ENCODE measurements at regions not wholly inside any gene's neighbourhood (a gene's known extent, or its start where the extent isn't known, plus 50 kb on each side); places are given as distances from the start of the nearest gene placed in this dataset.

DNA sequence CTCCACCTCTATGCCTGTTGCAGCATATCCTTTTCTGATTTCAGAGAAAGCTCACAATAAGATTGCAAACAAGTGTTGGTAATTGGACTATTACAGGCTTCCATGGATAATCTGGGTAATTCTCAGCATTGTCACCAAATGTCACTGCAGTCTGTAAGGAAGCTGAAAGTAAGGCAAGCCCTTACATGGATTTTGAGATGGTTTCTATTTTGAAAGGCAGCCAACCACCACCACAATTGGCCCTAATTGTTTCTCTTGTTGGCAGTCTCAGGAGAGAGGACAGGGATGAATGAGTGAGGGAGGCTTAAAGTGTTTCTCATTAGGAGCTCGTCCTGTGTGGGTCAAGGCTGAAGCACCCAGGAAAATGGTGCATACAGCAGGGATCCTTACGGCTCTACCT lies 879.9 kb downstream of the TUSC7 start:
- peak; percentile 50 for DNase-seq

DNA sequence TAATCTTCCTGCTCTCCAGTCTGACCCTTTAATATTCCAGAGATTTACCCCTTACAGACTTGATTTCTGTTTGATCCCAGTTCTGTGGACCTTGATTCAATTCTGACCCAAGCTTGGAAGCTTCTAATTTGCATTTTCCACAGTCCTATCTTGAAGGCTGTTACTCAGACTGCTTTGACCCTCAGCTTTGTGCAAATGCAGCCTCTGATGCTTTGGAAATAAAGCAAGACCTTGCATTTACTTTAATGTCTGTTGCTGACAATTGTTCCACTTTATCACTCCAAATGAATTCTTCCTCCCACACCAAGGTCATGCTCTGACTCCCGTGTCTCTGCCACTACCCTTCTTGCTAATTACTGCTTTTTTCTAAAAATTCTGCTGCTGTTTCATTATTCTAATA lies 886.0 kb downstream of the TUSC7 start:
- no peak for DNase-seq

DNA sequence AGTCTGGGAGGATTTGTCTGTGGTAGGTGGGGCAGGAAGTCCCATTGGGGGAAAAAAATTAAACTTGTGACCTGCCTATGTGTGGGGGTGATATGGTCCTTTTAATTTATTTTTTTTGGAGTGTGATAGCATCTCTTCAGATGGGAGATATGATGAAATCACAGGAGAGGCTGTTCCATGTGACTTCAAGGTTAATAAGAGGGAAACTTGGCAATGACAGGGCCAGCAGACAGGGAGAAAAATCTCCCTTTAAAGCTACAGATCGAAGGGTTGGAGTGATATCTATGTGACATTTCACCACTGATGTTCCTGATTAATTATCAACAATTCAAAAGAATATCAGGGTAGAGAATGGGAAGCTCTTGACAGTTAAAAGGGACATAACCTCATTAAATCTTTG lies 886.9 kb downstream of the TUSC7 start:
- DNase-seq: no peak

DNA sequence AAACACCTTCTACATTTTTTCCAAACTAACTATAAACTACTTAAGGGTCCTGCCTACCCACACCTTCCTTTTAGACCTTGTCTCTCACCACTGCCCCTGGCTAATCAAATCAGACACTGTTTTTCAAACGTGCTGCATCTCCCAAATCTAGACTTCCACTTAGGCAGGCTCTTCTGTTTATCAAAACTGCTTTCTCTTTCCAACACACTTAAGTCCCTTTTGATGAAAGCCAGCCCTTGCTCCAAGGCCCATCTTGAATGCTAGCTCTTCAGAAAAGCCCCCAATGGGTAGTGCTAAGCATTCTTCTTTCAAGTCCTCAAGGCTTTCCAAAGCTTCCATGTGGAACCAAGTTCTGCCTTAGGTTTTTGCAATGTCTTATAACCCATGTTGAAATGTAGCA lies 888.3 kb downstream of the TUSC7 start:
- DNase-seq: no peak

DNA sequence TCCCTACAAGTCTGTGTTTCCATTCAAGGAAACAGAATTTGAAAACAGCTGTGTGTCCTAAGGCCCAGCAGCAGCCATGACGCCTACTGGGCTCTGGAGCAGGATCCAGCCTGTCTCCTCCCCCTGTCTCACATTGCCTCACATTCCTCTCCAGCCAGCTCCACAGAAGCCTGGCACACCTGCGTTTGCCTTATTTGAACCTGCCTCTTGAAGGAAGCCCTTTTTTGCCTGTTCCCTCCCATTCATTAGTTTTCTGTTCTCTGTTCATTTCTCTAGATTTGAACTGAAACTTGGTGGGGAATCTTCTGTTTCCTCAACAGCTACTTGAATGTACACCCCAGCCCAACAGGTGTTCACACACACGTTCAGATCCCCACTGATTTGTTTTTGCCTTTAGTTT lies 890.5 kb downstream of the TUSC7 start:
- DNase-seq: no peak

DNA sequence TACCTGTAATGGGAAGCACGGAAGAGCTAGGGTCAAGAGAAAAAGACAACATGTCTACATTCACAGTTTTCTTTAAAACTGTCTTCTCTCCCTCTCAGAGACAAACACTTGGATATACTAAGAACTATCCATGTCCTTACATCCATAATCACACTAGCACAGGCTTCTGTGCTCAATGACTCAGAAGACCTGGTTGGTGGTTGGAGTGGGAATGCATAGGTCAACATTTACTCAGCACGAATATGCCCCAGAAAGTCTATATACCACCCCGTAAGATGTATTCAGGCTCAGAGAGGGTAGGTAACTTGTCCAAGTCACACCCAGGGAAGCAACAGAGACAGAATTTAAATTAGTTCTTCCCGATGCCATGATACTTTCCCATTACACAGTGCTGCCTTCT lies 891.1 kb downstream of the TUSC7 start:
- no peak for DNase-seq

DNA sequence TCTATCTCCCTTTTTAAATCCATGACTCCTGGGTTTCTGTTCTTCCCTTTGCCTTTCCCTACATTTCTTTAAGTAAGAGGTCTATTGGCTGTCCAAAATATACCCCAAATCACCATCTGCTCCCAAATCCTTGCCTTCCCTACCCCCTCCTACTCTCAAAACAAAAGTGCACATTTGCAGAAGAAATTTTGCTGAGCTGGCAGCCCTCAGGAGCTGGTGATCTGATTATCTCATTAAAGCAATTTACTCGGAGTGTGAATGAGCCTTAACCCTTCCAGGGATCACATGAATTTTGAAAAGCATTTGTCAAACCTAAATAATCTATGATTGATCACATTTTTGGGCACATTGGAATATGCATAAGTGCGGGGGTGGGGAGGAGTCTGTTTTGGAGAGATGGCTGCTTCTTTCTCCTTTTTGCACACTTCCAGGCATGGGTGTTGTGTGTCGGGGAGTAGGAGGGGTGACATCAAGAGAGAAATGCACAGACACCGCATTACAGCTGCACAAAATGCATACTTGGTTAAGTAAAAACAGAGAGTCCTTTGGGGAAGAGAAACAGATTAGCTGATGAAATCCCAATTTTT lies 892.6 kb downstream of the TUSC7 start:
- no peak for DNase-seq

DNA sequence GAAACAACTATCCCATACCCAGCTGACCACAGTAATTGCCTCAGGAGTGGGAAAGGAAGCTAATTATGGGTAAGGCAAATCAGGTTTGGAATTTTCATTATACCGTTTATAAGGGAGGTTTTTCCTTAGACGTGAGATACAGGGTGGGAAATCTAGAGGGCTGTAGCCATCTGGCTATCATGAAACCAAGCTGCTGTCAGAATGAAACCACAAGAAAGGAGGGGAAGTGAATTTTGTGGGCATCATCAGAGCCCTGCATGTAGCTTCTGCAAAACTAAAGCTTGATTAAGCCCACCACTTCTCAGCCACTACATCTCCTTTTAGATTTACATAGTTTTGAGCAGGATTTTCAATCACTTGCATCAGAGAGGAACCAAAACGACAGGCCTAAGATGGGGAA lies 893.5 kb downstream of the TUSC7 start:
- DNase-seq: no peak

DNA sequence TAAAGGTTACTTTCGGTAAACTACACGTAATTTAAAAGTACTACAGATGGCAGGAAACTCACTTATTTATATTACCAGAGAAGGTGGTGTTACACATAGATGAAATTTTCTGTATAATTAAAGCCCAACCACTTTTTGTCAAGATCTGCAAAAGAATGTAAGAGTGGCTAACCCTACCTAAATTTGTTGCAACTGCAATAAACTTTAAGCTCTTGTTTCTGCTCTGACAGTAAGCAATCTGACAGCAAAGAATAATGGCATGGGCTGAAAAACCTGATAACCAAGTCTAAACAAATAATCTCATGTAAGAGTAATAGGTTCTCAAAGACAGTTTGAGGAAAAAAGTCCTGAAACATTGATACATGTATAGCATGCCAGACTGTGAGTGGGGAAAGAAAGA lies 897.3 kb downstream of the TUSC7 start:
- DNase-seq: no peak

DNA sequence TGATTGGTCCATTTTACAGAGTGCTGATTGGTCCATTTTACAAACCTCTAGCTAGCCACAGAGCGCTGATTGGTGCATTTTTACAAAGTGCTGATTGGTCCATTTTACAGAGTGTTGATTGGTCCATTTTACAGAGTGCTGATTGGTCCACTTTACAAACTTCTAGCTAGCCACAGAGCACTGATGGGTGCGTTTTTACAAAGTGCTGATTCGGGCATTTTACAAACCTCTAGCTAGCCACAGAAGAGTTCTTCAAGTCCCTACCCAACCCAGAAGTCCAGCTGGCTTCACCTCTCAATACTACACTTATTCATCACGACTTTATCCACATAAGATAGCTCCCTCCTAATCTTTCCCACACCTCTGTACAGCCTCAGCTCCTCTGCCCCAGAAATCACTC lies 899.8 kb downstream of the TUSC7 start:
- no peak for DNase-seq

DNA sequence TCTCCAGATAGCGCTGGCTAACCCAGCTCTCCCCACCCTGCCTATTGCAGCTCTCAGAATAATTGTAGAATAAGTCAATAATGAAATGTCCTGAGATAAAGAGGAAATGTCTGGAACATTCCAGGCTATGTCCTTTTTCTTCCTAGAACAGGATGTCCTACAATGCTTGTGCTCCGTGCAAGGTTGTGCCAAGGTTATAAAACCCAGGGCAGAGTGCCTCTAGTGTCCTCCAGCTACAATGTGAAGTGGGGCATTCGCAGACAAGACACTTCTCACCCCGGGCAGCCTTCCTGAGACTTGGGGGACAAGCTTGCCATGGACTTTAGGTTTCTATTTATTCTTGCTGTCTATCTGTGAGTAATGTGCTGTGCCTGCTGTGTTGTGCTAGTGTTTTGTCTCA lies 900.6 kb downstream of the TUSC7 start:
- no peak for DNase-seq

DNA sequence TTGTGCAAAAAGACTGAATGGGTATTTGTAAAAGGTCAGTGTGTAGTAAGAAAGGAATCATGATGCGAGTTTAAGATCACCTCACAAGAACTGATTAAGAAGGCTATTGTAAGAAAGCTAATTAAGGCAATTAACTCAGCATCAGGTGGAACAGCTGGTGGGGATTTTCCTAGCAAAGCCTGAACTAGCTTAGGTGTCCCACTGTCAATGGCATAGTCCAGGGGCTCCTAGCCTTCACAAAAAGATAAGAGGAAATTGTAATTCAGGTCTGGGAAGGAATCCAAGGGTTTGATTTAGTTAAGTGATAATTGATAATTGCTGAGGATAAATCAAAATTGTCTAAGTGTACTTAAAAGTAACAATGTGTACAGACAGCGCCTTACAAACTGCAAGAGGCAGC lies 901.6 kb downstream of the TUSC7 start:
- no peak for DNase-seq

DNA sequence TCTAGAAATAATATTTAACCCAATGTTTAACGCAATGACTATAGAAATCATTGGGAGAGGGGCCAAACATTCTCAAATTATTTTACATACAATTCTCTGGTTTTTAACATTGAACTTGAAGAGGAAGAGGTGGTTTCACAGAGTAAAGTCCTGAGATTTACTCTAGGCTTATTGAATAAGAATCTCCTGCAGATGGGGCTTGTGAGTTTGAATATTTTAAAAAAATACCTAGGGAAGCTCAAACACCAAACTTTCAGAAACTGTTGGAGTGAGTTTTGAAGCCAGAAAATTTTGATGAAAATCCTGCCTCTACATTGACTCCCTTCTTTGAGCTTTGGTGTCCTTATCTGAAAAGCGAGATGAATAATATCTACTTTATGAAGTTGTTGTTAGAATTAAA lies 906.6 kb downstream of the TUSC7 start:
- no peak for DNase-seq

DNA sequence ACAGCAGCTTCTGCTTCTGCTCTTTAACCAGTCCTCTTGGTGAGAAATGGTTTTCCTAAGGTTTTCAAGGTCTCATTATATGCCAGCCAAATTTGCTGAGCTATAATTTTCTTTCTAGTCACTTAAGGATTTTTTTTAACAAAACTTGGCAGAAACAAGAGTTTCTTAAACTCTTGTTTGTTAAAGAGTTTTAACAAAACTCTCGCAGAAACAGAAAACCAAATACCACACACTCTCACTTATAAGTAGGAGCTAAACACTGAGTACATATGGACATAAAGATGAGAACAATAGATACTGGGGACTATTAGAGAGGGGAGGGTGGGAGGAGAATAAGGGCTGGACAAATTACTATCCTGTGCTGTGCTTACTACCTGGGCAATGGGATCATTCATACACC lies 908.3 kb downstream of the TUSC7 start:
- DNase-seq: no peak

DNA sequence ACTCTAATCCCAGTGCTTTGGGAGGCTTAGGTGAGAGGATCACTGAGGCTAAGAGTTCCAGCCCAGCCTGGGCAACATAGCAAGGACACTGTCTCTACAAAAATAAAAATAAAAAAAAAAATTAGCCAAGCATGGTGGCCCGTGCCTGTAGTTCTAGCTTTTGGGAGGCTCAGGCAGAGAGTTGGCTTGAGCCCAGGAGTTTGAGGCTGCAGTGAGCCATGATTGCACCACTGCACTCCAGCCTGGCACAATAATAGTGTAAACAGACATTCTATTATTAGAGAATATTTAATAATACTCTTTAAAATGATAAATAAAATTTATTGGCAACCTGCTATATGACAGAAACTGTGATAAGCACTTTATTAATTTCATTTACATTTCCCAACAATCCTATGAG lies 908.9 kb downstream of the TUSC7 start:
- no peak for DNase-seq

DNA sequence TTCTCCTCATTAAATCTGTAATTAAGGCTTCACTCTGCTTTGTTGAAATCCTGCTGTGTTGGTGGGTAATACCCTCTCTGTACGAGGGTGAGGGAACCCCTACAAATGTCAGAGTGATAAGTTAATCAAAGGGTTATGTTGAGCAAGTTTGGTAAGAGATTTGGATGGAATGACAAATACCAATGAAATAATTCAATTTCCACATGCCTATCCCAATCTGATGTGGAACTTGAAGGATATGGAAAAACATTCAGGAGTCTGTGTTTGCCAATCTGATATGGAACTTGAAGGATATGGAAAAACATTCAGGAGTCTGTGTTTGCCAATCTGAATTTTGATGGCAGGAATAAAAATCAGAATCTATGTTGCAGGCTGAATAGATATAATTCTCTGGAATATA lies 910.2 kb downstream of the TUSC7 start:
- DNase-seq: no peak

DNA sequence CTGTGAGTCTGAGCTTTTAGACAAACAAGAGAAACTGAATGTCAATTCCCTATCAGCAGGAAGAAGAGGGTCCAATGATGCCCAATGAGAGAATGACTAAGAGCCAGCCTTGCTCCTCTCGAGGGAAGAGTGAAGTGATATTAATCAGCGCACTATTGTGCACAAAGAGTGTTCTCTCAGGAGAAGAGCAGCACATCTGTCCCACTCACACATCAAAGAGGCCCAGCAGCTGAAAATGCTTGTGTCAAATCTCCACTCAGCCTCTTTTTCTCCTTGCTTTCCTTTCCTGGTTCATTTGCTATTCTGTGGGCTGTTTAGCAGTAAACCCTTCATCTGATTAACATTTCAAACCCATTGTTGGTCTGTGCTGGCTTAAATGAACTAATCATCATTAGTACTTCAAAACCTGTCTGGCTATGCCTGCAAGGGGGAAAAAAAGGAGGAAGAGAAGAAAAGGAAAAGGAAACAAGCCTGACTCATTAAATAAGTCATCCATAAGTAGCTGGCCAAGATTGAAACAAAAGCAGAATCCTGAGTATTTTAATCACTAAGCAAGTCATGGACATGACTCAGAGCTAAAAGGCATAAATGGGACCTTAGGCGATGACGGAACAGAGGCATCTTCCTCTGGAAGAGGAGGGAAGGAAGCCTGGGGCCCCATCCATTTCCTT lies 912.7 kb downstream of the TUSC7 start:
- DNase-seq: no peak

DNA sequence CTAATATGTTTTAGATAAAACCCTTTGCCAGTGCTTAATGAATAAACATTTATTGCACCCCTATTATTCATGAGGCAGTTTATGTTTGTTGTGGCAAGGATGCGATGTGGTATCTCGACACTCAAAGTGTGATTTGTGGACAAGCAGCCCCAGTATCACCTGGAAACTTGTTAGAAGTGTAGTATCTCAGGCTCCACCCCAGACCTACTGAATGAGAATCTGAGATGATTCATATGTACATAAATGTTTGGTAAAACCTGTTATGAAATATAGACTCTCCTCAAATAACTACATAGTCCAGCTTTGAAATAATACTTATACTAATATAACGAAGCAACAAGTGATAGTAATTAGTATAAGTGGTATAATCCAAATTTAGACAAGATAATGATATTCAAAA lies 914.8 kb downstream of the TUSC7 start:
- no peak for DNase-seq

DNA sequence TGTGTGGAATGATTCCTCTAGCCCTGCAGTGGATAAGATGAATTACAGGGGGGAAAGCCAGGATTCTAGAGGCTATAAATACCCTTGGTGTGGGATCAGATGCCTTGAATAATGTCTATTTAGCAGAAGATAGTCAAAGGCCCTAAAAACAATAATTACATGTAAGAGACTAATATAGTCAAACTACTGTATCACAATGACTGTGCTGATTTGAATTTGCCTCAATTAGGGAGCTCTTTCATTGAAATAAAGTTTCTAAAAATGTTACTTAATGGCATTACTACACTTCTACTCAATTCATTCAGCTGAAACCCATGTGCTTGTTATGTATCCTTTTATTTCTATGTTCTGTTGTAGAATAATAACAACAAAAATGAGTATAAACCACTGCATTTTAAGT lies 915.6 kb downstream of the TUSC7 start:
- DNase-seq: no peak

DNA sequence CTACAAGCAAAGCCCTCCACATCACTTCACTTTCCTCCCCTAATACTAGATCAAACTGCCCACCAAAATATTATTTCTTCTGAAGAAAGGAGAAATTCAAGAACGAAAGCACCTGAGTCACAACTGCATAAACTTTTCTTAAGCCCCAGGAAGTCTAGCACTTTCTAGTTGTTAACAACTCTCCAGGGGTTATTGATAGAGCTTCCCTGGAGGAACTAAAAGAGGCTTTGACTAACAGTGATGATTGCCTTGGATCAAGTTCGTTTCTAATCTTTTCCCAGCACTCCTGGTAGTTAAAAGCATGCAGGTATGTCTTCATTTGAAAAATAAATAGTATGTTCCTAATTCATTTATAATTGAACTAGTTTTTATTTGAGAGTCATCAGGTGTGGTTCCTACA lies 917.0 kb downstream of the TUSC7 start:
- no peak for DNase-seq

DNA sequence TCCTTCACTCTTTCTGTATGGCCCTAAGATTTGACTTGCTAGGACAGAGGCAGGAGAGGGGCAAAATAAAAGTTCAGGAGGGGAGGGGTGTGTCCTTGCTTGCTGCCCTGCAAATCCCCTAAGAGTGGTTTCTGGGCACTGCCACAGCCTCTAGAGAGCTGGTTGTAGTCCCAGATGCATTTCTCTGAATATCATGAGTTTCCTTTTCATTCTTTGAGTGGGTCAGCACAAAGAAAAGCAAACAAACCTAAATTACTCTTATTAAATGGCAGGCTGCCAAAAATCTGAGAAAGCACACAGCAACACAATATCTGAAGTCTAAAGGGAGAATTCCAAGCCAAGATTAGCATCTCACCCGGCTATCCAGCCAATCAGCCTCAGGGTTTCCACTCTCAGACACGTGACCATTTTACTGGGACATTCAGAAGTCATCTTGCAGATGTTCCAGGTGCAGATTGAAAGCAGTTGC lies 919.3 kb downstream of the TUSC7 start:
- DNase-seq: peak; percentile 94

DNA sequence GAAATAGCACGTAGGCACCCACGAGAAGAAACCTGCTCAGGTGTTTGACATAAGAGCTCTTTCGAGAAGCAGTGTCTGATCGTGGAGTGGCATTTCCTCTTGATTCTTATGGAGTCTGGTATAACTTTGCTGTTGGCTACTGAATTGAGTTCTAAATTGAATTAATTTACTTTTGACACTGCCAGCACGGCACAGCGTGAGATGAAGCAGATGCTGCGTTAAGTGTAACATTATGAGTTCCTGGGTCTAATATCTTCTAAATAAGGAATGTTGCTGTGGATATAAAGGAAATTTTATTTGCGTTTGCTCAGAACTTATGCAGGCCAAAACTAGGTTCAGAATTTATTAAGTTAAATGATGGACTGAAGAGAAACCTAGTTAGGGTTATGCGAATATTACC lies 919.9 kb downstream of the TUSC7 start:
- DNase-seq: no peak

DNA sequence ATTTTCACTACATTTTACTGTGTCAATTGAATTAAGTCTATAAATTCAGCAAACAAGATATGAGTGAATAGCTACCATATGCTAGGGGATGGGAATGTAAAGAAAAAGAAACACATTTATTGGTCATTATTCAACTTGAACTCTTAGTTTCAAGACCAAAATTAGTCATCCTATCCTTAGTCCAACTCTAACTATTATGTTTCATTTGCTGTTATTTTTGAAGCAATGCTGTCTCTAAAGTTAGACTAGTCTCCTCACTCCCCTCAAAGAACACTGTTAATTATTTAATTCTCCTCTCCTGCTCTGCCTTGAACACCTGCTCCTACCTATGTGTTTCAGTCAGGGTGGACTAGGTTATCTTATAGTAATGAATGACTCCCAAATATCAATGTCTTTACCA lies 920.9 kb downstream of the TUSC7 start:
- no peak for DNase-seq

DNA sequence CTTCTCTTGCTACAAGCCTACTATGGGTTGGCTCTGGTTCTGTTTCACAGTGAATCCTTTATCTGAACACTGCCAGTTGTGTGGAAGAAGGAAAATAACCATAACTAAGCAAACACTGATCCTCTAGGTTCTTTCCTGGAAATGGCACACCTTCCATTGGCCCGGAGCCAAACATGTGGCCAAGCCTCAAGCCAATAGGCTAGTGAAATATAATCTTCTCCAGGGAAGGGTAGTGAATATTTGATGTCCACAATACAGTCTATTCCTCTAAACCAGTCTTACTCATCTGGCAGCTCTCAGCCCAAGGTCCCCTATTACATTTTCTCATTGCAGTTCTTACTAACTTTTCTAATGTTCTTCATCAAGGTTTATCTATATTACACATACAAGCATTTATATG lies 921.3 kb downstream of the TUSC7 start:
- DNase-seq: peak; percentile 29

DNA sequence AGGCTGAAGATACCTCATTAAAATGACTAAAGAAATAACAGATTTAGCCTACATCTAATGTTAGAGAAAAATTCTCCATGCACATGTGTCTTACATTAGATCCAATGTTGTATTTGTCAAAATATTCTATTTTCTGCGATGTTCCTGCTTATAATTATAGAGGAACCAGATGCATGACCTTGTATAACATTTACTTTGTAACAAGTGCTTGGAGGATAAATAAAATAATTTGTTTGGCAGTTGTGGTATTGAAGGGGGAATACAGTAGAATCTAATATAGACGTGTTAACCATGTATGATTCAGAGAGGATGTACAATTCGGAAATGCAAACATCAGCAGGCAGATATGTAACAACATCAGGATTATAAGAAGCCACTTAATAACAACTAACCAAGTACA lies 922.2 kb downstream of the TUSC7 start:
- DNase-seq: no peak
